Urothelium cell line (cell line): ENCODE measurements at regions not wholly inside any gene's neighbourhood (a gene's known extent, or its start where the extent isn't known, plus 50 kb on each side); places are given as distances from the start of the nearest gene placed in this dataset.

Experiments
- DNase-seq: peaks from one replicate; pipeline ENCODE4 v3.0.0; 2011; ENCODE audit warnings: low spot score, mixed read lengths
- FAIRE-seq: peaks from 2 replicates; lab custom pipeline; 2011; peaks lifted over from hg19 to GRCh38; lab: Jason Lieb, UNC

GRCh38 chr14:49970474-49971147, 77.7 kb downstream of the ARF6 start:
- no peak for DNase-seq

DNA sequence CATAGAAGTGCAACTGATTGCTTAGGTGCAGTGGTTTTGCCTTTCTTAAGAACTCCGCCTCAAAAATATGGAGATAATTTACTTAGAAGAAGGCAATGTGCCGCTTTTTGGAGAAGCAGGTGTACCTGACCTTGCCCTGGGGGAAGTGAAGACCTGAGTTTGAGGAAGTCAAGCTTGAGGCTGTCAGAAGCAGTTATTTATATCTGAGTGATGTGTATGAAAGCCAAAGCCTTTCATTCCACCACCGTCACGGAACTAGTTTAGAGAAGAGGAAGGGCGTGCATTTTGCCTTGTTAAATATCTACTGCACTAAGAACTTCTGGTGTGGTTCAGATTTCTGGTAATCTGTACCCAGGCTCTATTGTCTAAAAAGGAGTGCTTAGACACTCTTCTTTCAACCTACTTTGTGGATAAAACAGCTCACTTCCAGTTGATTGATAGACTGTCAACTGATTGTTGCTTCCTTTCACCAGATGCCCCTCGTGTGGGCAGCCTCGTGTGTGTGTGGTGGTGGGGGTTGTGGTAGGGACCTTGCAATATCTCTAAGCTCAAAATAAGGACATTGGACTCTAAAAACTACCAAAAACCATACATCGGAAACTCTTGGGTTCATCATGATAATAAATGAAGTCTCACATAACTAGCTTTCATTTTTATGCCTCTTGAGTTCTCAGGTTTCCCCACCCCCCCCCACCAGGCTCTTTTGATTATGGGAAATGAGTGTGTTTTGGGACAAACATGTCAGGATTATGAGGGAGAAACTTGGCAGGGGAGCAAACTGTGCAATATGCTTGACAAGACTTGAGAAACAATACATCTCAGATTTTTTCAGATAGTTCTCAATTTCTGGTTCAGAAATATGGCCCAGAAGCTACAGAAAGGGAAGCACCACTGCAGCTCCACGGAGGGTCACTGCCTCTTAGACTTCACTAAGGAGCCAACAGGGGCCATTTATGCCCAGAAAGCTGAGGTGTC, 78.6 kb downstream of the ARF6 start:
- FAIRE-seq: no peak

More at GRCh38 chr14:49970474-49971147, 77.7 kb downstream of the ARF6 start:
- FAIRE-seq: peak; percentile 59

GRCh38 chr14:49972131-49972671, 79.3 kb downstream of the ARF6 start:
- no peak for DNase-seq
- FAIRE-seq: no peak

More for the DNA sequence above, 78.6 kb downstream of the ARF6 start:
- DNase-seq: no peak

- peak; percentile 55 for FAIRE-seq
- peak; percentile 92 for DNase-seq
Measured at GRCh38 chr14:49972823-49973222, 79.9 kb downstream of the ARF6 start.

GRCh38 chr14:49975276-49975675, 82.4 kb downstream of the ARF6 start:
- FAIRE-seq: no peak
- peak; percentile 88 for DNase-seq

DNA sequence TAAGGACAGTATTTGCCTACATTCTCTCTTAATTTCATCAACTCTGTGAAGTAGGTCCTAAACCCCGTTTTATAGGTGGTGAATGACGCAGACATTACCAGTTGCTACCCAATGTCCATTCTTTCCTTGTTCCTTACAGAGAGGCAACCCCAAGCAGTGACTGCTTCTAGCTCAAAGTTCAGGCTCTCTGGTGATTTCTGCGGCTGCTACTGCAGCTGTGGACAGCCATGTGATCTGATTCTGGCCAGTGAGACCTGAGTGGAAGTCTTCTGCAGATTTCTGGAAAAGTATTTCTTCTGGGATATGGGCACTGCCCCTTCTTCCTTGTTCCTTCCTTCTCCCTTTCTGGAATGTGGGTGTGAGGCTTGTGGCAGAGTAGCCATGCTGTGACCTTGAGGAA, 82.9 kb downstream of the ARF6 start:
- no peak for FAIRE-seq
- no peak for DNase-seq

GRCh38 chr14:49977126-49977841, 84.4 kb downstream of the ARF6 start:
- FAIRE-seq: no peak
- DNase-seq: no peak

- FAIRE-seq (no peak), DNase-seq (no peak)
Measured at GRCh38 chr14:49980027-49980426, 87.1 kb downstream of the ARF6 start.

- DNase-seq (no peak), FAIRE-seq (peak; percentile 56)
Measured at GRCh38 chr14:49982082-49982481, 89.2 kb downstream of the ARF6 start.

- FAIRE-seq (no peak), DNase-seq (no peak)
Measured at GRCh38 chr14:49982501-49982951, 89.6 kb downstream of the ARF6 start.

DNA sequence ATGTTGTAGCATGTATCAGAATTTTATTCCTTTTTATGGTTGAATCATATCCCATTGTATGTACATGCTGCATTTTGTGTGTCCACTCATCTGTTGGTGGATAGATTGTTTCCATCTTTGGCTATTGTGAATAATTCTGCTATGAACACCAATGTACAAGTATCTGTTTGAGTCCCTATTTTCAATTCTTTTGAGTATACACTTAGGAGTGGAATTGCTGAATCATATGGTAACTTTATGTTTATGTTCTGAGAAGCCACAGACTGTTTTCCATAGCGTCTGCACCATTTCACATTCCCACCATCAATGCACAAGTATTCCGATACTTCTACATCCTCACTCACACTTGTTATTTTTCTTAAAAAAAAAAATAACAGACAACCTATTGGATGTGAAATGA, 91.5 kb downstream of the ARF6 start:
- DNase-seq (no peak), FAIRE-seq (no peak)

DNA sequence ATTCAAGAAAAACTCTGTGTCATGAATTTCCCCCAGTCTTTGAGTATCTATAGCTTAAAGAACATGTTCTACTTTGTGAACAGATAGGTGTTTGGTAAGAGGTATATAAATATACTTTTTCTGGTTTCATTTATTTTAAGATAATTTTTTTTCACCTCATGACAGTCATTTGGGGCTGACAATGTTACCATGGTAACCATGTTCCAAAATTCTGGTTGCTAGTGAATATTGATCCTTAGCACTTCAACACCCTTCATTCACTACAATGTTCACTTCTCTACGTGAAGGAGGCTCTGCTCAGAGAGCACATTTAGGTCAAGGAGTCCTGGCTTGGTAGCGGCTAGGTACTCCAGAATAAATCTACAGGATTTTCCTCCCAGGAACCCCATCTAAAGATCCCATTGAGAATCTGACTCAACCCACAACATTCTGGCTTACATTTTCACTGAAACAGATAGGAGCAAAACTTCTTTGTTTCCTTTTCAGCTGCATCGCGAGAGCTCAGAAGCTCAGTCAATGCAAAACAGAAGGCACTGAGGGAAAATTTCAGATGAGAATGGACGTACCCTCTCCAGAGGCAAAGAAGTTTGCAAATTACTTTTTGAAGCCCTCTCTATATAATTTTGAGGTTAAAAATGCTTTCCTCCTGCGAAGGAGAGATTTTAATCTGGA, 93.6 kb downstream of the ARF6 start:
- DNase-seq (no peak), FAIRE-seq (no peak)

DNA sequence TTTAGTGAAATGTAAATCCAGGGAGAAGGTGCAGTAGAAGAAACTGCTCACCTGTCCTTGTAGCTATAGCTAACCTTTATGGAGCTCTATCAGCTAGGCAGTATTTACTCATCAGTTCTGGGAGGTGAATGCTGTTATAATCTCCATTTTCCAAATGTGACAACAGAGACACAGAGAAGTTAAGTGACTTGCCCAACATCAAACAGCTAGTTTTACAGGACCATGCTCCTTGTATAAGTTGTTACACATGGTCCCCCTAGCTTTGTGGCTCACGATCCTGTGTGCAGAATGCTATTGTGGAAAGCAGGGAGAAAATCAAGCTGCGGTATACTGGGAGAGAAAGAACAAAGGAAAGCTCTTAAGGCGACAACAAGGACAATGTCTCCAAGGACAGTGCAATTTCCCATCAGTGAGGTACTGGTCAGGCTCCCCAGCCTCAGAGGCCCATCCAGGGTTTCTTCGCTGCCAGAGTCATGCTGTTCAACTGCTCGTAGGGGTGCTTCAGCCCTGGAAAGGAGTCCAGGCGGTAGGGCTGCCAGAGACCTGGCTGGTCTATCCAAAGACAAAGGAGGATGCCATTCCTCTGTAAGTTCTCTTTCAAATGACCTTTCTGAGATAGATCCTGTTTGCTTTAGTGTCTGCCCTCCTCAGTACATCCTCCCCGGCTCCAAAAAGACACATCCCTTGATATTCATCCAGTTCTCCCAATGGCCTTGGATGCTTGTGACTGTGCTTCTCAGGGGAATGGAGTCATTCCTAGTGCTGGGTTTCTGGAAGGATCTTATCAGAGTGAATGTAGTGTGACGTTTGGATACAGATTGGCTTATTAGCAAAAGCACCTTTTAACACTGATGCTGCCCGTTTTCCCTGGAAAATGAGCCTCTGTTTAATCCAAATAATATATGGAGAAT, 95.5 kb downstream of the ARF6 start:
- FAIRE-seq (peak; percentile 74), DNase-seq (no peak)

DNA sequence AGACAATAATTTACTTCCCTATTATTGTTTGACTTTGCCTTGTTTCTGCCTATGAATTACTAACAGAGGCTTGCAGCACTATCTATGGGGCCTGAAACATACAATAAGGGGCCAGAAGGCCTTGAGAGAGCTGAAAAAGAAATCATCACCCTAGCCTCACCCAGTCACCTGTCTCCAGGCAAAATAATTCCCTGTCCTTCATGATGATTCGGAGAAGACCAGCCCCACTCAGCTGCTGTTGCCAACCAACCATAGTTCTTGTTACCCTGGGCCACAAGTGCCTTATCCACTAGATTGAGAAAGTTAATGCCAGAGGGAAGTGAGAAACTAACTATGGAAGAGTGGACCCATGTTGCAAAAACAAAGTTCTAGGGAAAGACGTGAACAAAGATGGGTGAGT, 97.1 kb downstream of the ARF6 start:
- FAIRE-seq (peak; percentile 17), DNase-seq (no peak)

DNA sequence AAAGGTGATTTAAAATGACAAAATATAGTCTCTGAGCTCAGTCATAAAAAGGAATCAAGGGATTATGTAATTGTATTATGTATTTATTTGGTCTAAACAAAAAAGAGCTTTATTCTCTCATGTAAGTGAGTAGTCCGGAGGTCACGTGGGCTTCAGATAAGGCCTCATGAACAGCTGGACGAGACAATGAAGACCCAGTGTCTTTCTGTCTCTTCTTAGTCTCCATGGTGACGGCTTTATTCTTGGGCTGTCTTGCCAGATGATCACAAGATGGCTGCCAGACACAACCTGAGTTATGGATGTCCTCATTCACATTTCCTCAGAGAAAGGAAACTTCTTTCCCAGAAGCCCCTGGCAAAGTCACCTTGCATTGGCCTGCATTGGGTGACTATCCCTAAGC, 98.6 kb downstream of the ARF6 start:
- DNase-seq: no peak
- no peak for FAIRE-seq

GRCh38 chr14:49992036-49992435, 99.2 kb downstream of the ARF6 start:
- FAIRE-seq (no peak), DNase-seq (no peak)

GRCh38 chr14:49992448-49992847, 99.6 kb downstream of the ARF6 start:
- FAIRE-seq: no peak
- no peak for DNase-seq

GRCh38 chr14:49992901-49993339, 100.0 kb downstream of the ARF6 start:
- DNase-seq: no peak
- FAIRE-seq: peak; percentile 63

GRCh38 chr14:49993565-49993964, 100.7 kb downstream of the ARF6 start:
- DNase-seq (no peak), FAIRE-seq (no peak)
